Astrocyte (in vitro differentiated cells and primary cell): ENCODE measurements at regions not wholly inside any gene's neighbourhood (a gene's known extent, or its start where the extent isn't known, plus 50 kb on each side); places are given as distances from the start of the nearest gene placed in this dataset.

Experiments used
- DNase-seq: peaks from one replicate; pipeline ENCODE4 v3.0.0-alpha.2; 2010; ENCODE audit warnings: low read depth
- FAIRE-seq: peaks from 2 replicates; lab custom pipeline; 2011; peaks lifted over from hg19 to GRCh38; lab: Jason Lieb, UNC
- H2AFZ ChIP-seq: 2 replicates; pipeline ENCODE4 v1.6.0; 2012; ENCODE audit warnings: low read depth, low read length, inconsistent platforms
- H3K27ac ChIP-seq: 2 replicates; pipeline ENCODE4 v1.5.1; 2011; ENCODE audit warnings: low read depth, low read length, inconsistent platforms
- H3K27me3 ChIP-seq: 2 replicates; pipeline ENCODE4 v1.6.0; 2011; ENCODE audit warnings: low read length, inconsistent platforms; ENCODE audit not compliant: insufficient read depth
- H3K36me3 ChIP-seq: 2 replicates; pipeline ENCODE4 v1.5.1; 2011; ENCODE audit warnings: low read length, inconsistent platforms; ENCODE audit not compliant: insufficient read depth
- H3K4me1 ChIP-seq: 2 replicates; pipeline ENCODE4 v1.5.1; 2011; ENCODE audit warnings: low read length, inconsistent platforms; ENCODE audit not compliant: insufficient read depth
- H3K4me2 ChIP-seq: 2 replicates; pipeline ENCODE4 v1.6.0; 2012; ENCODE audit warnings: low read length, inconsistent platforms
- H3K4me3 ChIP-seq: 2 replicates; pipeline ENCODE4 v1.5.1; 2011; ENCODE audit warnings: low read depth, mild to moderate bottlenecking, low read length, inconsistent platforms; ENCODE audit not compliant: insufficient read depth
- H3K79me2 ChIP-seq: 2 replicates; pipeline ENCODE4 v1.6.0; 2012; ENCODE audit warnings: mild to moderate bottlenecking, low read length, inconsistent platforms; ENCODE audit not compliant: insufficient read depth
- H3K9ac ChIP-seq: 2 replicates; pipeline ENCODE4 v1.6.0; 2012; ENCODE audit warnings: mild to moderate bottlenecking, low read length, inconsistent platforms
- H3K9me3 ChIP-seq: 2 replicates; pipeline ENCODE4 v1.5.1; 2012; ENCODE audit warnings: low read depth, mild to moderate bottlenecking, low read length, inconsistent platforms; ENCODE audit not compliant: insufficient read depth
- H4K20me1 ChIP-seq: 2 replicates; pipeline ENCODE4 v1.6.0; 2012; ENCODE audit warnings: low read length, inconsistent platforms; ENCODE audit not compliant: insufficient read depth
- H3K27ac Mint-ChIP-seq: one replicate; pipeline ENCODE4 v1.8.0; 2021; ENCODE audit warnings: mild to moderate bottlenecking, mixed read lengths; ENCODE audit not compliant: unreplicated experiment
- H3K27me3 Mint-ChIP-seq: one replicate; pipeline ENCODE4 v1.8.0; 2021; ENCODE audit warnings: low read depth, mixed read lengths; ENCODE audit not compliant: unreplicated experiment
- H3K36me3 Mint-ChIP-seq: one replicate; pipeline ENCODE4 v1.8.0; 2021; ENCODE audit warnings: low read depth, mixed read lengths; ENCODE audit not compliant: unreplicated experiment
- H3K4me1 Mint-ChIP-seq: one replicate; pipeline ENCODE4 v1.8.0; 2021; ENCODE audit warnings: low read depth, mixed read lengths; ENCODE audit not compliant: unreplicated experiment
- H3K4me3 Mint-ChIP-seq: one replicate; pipeline ENCODE4 v1.8.0; 2021; ENCODE audit warnings: mild to moderate bottlenecking, moderate library complexity, mixed read lengths; ENCODE audit not compliant: unreplicated experiment
- H3K9me3 Mint-ChIP-seq: one replicate; pipeline ENCODE4 v1.8.0; 2021; ENCODE audit warnings: mild to moderate bottlenecking, mixed read lengths; ENCODE audit not compliant: unreplicated experiment
- CTCF ChIP-seq: IDR thresholded peaks from 2 replicates; pipeline ENCODE4 v1.5.1; 2011; ENCODE audit warnings: low read depth, mild to moderate bottlenecking, inconsistent platforms, low read length, moderate library complexity; ENCODE audit not compliant: insufficient read depth
- EZH2 ChIP-seq: IDR thresholded peaks from 2 replicates; pipeline ENCODE4 v1.6.1; 2012; ENCODE audit warnings: mild to moderate bottlenecking, low read length, inconsistent platforms; ENCODE audit not compliant: insufficient read depth

GRCh38 chr20:56722042-56722441, 92.9 kb downstream of the TFAP2C start:
- Histone ChIP-seq H3K4me2 (no peak overlapping the region), H3K9me3 (no peaks in the 10 kb centered on the region), H3K9ac (no peak overlapping the region), H2AFZ (no peak overlapping the region), H3K4me1 (no peaks in the 10 kb centered on the region), H3K36me3 (no peaks in the 10 kb centered on the region), H3K4me3 (no peak overlapping the region), H3K79me2 (no peaks in the 10 kb centered on the region), H4K20me1 (no peaks in the 10 kb centered on the region), H3K27ac (no peak overlapping the region), H3K27me3 (no peaks in the 10 kb centered on the region)
- H3K9me3 Mint-ChIP-seq, result peaks cover 6% of the 10 kb centered on the region
- H3K27ac Mint-ChIP-seq, result no peak overlapping the region
- FAIRE-seq, result no peak
- H3K36me3 Mint-ChIP-seq, result no peaks in the 10 kb centered on the region
- no peak overlapping the region for H3K4me3 Mint-ChIP-seq
- TF ChIP-seq EZH2 (no peak), CTCF (no peak)
- no peaks in the 10 kb centered on the region for H3K4me1 Mint-ChIP-seq
- peaks cover 18% of the 10 kb centered on the region for H3K27me3 Mint-ChIP-seq
- no peak for DNase-seq

- FAIRE-seq, result no peak
- peaks cover 18% of the 10 kb centered on the region for H3K27me3 Mint-ChIP-seq
Observed at GRCh38 chr20:56723331-56723730, 94.2 kb downstream of the TFAP2C start.

More at GRCh38 chr20:56723331-56723730, 94.2 kb downstream of the TFAP2C start:
- Mint-ChIP-seq H3K27ac (no peak overlapping the region), H3K36me3 (no peaks in the 10 kb centered on the region), H3K4me3 (no peak overlapping the region), H3K4me1 (no peaks in the 10 kb centered on the region), H3K9me3 (peaks cover 6% of the 10 kb centered on the region)
- no peaks in the 10 kb centered on the region for H3K27me3 ChIP-seq
- no peak overlapping the region for H2AFZ ChIP-seq
- H3K9me3 ChIP-seq, result no peaks in the 10 kb centered on the region
- H4K20me1 ChIP-seq, result no peaks in the 10 kb centered on the region
- H3K9ac ChIP-seq, result no peak overlapping the region
- no peak for TF ChIP-seq CTCF
- no peak for TF ChIP-seq EZH2
- H3K4me2 ChIP-seq, result no peak overlapping the region
- H3K36me3 ChIP-seq, result no peaks in the 10 kb centered on the region
- no peaks in the 10 kb centered on the region for H3K79me2 ChIP-seq
- no peaks in the 10 kb centered on the region for H3K4me1 ChIP-seq
- no peak overlapping the region for H3K27ac ChIP-seq
- DNase-seq, result no peak
- no peak overlapping the region for H3K4me3 ChIP-seq
